Gastroesophageal sphincter (tissue), 4 donors: ENCODE measurements at regions not wholly inside any gene's neighbourhood (a gene's known extent, or its start where the extent isn't known, plus 50 kb on each side); places are given as distances from the start of the nearest gene placed in this dataset.

Experiments used
- ATAC-seq: fragments of 150-250 bp; one replicate; pipeline ENCODE4 v1.9.1; 2016; ENCODE audit warnings: mild to moderate bottlenecking, moderate library complexity
- H3K27ac ChIP-seq, 4 donors: fragments of 200-600 bp; sonication (generic) in 3 of 4; 1 replicate in 3 of 4; 2 replicates in 1 of 4; pipeline ENCODE4 v1.5.1; 2016 to 2019
- H3K27me3 ChIP-seq: fragments of 200-600 bp; sonication (generic); one replicate; pipeline ENCODE4 v1.5.1; 2019
- H3K36me3 ChIP-seq, 2 donors: fragments of 200-600 bp; sonication (generic); one replicate each; pipeline ENCODE4 v1.5.1; 2019; ENCODE audit warnings: control low read depth in 1 of 2
- H3K4me1 ChIP-seq, 3 donors: fragments of 200-600 bp; sonication (generic); 1 replicate in 2 of 3; 2 replicates in 1 of 3; pipeline ENCODE4 v1.5.1; 2016 to 2019; ENCODE audit warnings: control low read depth in 2 of 3
- H3K4me3 ChIP-seq, 2 donors: fragments of 200-600 bp; sonication (generic); one replicate each; pipeline ENCODE4 v1.5.1; 2019; ENCODE audit warnings: mild to moderate bottlenecking in 1 of 2, moderate library complexity in 1 of 2
- H3K9me3 ChIP-seq, 3 donors: fragments of 200-600 bp; sonication (generic); one replicate each; pipeline ENCODE4 v1.5.1; 2017 to 2019; ENCODE audit warnings: control low read depth in 2 of 3
- CTCF ChIP-seq, 4 experiments: fragments of 200-600 bp in 2 of 4; fragments of 450-650 bp in 2 of 4; sonication (generic) in 1 of 4; IDR thresholded peaks; one replicate each; pipeline ENCODE4 v1.5.1; 2017 to 2019; ENCODE audit warnings: antibody characterized with exemption in 4 of 4, mild to moderate bottlenecking in 2 of 4, moderate library complexity in 2 of 4
- EP300 ChIP-seq: sonication (generic); formaldehyde crosslinking; IDR thresholded peaks from one replicate; pipeline ENCODE4 v1.6.1; 2017; ENCODE audit warnings: antibody characterized with exemption, mild to moderate bottlenecking
- POLR2A ChIP-seq, 2 donors: fragments of 450-650 bp; IDR thresholded peaks; one replicate each; pipeline ENCODE4 v1.6.1; 2017; ENCODE audit warnings: antibody characterized with exemption in 2 of 2, mild to moderate bottlenecking in 2 of 2, moderate library complexity in 1 of 2
- POLR2AphosphoS5 ChIP-seq: sonication (generic); formaldehyde crosslinking; IDR thresholded peaks from one replicate; pipeline ENCODE4 v1.6.1; 2017; ENCODE audit warnings: antibody characterized with exemption
- WGBS, 2 donors: methylation state at CpG; one replicate each; pipeline ENCODE4 v1.1.5; 2018; ENCODE audit warnings: low coverage in 1 of 2; 5-methylcytosine and 5-hydroxymethylcytosine counted together

GRCh38 chr1:55529017-55529416 lies 313.9 kb upstream of the USP24 start:
- Histone ChIP-seq H3K27ac (no peak overlapping the region), H3K9me3 (no peaks in the 10 kb centered on the region), H3K4me3 (no peak overlapping the region), H3K36me3 (no peaks in the 10 kb centered on the region), H3K4me1 (no peaks in the 10 kb centered on the region), H3K27me3 (no peaks in the 10 kb centered on the region)
- no peak for TF ChIP-seq CTCF (IDR thresholded peaks at IDR 0.05)
- TF ChIP-seq EP300 = no peak
- TF ChIP-seq POLR2AphosphoS5 = no peak
- no peak for TF ChIP-seq POLR2A (IDR thresholded peaks at IDR 0.05)
- ATAC-seq = no peak
- 86 to 100% methylated on average over 3 to 4 of the region's 4 CpGs for WGBS, 2 donors

GRCh38 chr1:55527831-55528230 lies 312.7 kb upstream of the USP24 start:
- no peak for ATAC-seq
- 100% methylated on average over 1 of the region's 1 CpG; no CpG with 5 or more reads in 1 of the 2 donors for WGBS, 2 donors

GRCh38 chr1:55526716-55527115 lies 311.6 kb upstream of the USP24 start:
- Histone ChIP-seq H3K4me3 (no peak overlapping the region), H3K27me3 (no peaks in the 10 kb centered on the region), H3K27ac (no peak overlapping the region), H3K9me3 (no peaks in the 10 kb centered on the region), H3K4me1 (no peaks in the 10 kb centered on the region), H3K36me3 (no peaks in the 10 kb centered on the region)
- no peak for TF ChIP-seq POLR2A (IDR thresholded peaks at IDR 0.05)
- TF ChIP-seq EP300 = no peak
- no peak for TF ChIP-seq POLR2AphosphoS5
- no peak for TF ChIP-seq CTCF (IDR thresholded peaks at IDR 0.05)
- no peak for ATAC-seq
- WGBS, 2 donors = 79 to 84% methylated on average over 3 of the region's 3 CpGs

More at GRCh38 chr1:55527831-55528230, 312.7 kb upstream of the USP24 start:
- Histone ChIP-seq H3K27ac (no peak overlapping the region), H3K27me3 (no peaks in the 10 kb centered on the region), H3K4me1 (no peaks in the 10 kb centered on the region), H3K9me3 (no peaks in the 10 kb centered on the region), H3K36me3 (no peaks in the 10 kb centered on the region), H3K4me3 (no peak overlapping the region)
- TF ChIP-seq EP300 (no peak), CTCF (IDR thresholded peaks at IDR 0.05) (no peak), POLR2A (IDR thresholded peaks at IDR 0.05) (no peak), POLR2AphosphoS5 (no peak)

DNA sequence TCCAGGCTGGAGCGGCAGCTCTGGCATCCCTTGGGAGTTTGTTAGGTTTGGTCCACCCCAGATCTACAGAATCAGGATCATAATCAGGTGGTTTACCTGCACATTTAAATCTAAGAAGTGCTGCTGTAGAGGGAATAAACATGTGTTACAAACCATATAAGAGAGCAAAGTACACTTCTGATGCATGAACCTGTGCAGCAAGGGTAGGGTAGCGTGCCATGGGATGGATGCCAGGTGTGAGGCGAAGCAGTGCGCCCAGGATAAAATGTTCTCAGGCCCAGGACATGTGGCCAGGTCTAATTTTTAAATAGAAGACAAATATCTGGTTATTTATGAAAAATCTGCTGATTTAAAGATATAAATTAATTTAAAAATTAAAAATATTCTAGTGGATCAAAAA lies 308.8 kb upstream of the USP24 start:
- no peaks in the 10 kb centered on the region for H3K27me3 ChIP-seq
- 88 to 100% methylated on average over 4 of the region's 4 CpGs for WGBS, 2 donors
- H3K4me3 ChIP-seq = no peak overlapping the region
- H3K4me1 ChIP-seq = peaks cover 0 to 8% (median 0%) of the 10 kb centered on the region in 3 donors
- H3K27ac ChIP-seq = no peak overlapping the region
- TF ChIP-seq EP300 (no peak), POLR2AphosphoS5 (no peak), POLR2A (IDR thresholded peaks at IDR 0.05) (no peak), CTCF (IDR thresholded peaks at IDR 0.05) (no peak)
- no peaks in the 10 kb centered on the region for H3K9me3 ChIP-seq
- ATAC-seq = no peak
- H3K36me3 ChIP-seq = no peaks in the 10 kb centered on the region

DNA sequence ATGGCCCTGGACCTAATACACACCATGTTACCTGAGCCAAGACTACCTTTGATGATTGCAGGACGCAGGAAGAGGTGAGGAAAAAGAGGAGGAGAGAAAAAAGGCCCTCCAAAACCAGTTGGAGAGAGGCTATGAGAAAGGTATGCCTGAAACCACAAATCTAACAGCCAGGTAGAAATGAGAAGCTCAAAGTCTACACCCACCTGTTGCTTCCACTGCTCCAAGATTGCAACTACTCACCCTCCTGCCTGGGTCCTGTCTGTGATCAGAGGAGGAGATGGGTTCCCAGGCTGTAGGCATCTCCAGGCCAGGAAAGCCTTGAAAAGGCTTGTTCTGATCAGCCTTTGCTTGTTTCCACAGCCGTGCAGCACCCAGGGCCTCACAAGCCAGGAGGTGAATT lies 307.8 kb upstream of the USP24 start:
- ATAC-seq = no peak
- Histone ChIP-seq H3K27ac (no peak overlapping the region), H3K27me3 (no peaks in the 10 kb centered on the region), H3K4me3 (no peak overlapping the region), H3K9me3 (no peaks in the 10 kb centered on the region), H3K36me3 (no peaks in the 10 kb centered on the region), H3K4me1 (peaks cover 0 to 8% (median 0%) of the 10 kb centered on the region in 3 donors)
- TF ChIP-seq EP300 = no peak
- no peak for TF ChIP-seq POLR2A (IDR thresholded peaks at IDR 0.05)
- no peak for TF ChIP-seq CTCF (IDR thresholded peaks at IDR 0.05)
- no peak for TF ChIP-seq POLR2AphosphoS5
- 60 to 76% methylated on average over 2 of the region's 2 CpGs for WGBS, 2 donors
